Kidney tubule cell (primary cell): ENCODE measurements at regions not wholly inside any gene's neighbourhood (a gene's known extent, or its start where the extent isn't known, plus 50 kb on each side); places are given as distances from the start of the nearest gene placed in this dataset.

Source experiments
- DNase-seq: peaks from one replicate; pipeline ENCODE4 v3.0.0-alpha.2; 2018; ENCODE audit warnings: low spot score

DNA sequence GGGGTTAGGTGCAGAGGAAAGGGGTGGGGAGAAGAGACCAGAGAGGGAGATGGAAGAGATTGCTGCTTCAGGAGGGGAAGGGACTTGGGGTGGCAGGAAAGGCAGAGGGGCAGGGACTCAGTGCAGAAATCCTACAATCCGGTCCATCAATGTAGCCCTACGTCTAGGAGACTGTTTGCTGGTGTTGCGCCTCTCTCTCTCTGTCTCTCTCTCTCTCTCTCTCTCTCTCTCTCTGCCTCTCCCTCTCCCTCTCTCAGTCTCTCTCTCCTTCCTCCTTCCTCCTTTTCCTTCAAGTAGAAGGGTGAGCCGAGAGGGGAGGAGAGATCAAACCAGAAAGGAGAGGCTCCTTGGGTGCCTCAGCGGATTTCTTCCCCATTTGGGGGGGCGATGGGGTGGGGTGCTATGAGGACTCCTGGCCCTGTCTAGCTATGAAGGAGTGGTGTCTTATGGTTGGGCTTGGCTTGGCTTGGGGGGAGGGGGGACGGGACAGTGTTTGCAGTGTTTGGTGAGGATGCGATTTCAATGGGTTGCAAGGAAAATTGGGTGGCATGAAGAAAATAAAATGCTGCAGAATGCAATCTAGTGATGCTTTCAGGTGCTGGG is 181.2 kb downstream of the TBXT start:
- DNase-seq, result no peak

- no peak for DNase-seq
Observed at GRCh38 chr6:165985806-165986299, 181.8 kb downstream of the TBXT start.

DNA sequence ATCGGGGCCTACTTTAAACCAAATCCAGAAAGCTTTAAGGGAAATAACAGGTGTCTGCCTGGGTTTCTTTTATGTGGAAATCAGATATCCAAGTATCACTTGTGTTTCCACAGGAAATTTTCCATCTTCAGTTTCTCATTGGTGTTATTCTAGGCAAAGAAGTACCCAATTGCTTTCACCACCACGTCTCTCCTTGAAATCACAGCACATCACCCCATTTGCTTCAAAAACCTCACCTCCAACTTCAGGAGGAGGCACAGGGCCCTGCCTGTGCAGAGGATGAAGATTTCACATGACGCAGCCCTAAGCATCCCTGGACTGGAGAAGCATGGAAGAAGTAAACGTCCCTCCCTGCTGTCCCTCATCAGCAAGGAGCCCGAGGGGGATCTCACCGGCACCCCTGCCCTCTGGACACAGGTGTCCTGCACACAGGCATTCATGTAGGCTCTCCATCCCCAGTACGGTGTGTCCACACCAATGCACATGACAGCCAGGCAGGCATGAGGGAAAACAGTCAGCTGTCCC is 182.3 kb downstream of the TBXT start:
- DNase-seq, result no peak

GRCh38 chr6:165984729-165985275 is 182.8 kb downstream of the TBXT start:
- DNase-seq, result no peak

- DNase-seq, result no peak
Observed at GRCh38 chr6:165983112-165984072, 184.3 kb downstream of the TBXT start.

DNA sequence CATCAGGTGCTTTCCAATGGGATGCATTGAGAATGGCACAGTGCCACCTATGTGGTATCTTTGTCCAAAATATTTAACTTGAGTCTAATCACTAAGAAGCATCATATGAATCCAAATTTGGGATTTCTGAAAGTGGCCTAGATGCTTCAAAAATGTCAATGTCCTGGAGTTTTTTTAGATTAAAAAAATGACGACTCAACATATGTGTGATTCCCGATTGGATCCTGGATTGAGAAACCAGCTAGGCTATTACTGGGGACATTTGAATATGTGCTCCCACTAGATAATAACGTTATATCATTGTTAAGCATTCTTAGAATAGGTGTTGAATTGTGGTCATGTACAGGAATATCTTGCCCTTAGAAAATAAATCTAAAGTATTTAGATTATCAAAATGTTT is 189.2 kb downstream of the TBXT start:
- DNase-seq, result no peak

DNA sequence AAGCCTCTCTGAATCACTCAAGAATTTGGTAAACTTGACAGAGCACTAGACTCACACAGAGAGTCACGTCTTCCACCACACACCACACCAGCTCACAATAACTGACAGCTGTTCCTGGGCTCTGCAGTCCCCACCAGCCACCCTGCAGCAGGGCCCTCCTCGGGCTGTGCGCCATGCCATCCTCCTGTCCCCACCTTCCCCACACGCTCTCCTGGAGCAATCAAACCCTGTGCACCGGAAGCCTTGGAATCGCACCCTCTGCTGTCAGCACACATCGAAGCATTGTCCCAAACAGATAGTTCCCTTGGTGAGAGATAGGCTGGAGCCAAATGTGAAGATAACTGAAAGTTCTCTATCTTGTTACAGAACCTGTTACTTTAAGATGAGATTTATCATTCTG is 191.0 kb downstream of the TBXT start:
- no peak for DNase-seq

DNA sequence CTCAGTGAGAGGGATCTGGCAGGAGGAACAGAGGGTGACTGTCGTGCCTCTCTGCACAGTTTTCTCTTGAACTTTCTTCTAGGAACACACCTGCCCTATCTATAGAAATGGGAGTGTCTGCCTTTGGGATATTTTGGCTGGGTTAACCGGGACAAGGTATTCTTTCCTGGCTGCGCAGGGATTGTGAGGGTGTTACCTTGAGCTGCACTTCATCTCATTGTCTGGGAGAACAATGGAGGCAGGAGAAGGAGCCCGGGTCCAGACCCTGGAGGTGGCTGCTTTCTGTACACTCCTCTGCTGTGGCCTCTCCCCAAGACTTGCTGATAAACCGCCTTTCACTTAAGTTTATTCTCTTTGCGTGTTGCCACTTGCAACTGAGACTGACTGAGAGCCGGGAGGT is 192.8 kb downstream of the TBXT start:
- DNase-seq, result no peak

DNA sequence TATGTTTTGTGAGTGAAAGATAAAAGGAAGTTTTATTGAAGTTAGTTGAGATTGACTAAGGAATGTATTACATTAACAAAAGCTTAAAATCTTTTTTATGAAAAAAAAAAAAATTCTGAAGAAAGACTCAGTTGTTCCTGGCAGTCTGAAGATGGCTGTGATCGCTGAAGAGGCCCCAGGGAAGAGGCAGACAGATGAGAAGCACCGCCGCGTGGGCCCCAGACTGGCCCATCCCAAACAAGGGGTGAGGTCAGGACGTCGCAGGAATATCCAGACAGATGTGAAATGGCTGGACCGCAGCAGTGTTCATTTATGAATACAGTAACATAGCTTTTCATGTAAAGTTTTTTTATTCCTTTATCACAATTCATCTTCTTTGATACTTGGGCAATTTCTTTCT is 194.2 kb downstream of the TBXT start:
- no peak for DNase-seq

DNA sequence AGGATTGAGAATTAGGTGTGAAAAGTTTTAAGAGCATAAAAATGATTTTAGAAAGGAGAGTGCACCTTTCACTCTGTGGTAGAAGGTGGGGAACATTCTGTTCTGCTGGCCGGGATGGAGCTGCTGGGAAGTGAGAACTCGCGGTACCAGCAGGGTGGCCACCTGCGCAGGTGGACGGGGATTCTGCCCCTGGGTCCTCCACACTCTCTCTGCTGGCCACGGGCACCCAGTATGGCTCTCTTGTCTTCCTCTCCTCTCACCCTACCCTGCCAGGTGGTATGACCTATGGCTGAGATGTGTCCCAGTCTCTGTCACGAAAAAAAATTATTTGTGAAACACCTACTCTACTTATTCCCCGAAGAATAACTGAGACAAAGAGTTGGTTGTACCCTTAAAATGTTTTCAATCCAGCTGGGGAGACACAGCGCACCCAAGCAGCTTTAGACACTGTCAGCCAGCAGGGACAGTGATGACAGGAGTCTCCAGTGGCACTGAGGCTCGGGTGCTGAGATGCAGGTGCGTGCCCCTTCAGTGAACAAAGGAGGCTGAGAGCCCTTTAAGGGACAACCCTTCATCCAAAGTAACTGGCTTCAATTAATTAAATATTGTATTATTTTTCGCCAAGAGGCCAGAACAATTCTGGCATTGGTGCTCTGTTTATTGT is 195.4 kb downstream of the TBXT start:
- DNase-seq, result no peak

DNA sequence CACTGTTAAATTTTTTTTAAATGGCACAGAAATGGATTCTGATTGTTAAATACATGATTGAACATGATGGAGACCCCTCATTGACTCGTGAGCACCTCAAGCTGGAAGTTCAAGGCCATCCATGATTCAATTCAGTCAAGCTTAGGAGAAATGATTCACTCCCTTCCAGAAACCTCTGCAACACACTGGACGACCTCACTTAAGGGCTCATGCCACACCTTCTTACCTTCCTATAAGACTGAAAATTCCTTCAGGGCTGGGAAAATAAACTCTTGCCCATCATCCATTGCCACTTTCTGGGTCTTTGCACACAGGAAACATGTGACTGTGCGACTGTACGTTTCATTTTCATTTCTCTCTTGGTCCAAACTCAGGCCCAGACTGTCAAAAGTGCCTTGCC is 196.4 kb downstream of the TBXT start:
- peak; percentile 16 for DNase-seq

GRCh38 chr6:165970001-165970400 is 197.7 kb downstream of the TBXT start:
- DNase-seq, result no peak

DNA sequence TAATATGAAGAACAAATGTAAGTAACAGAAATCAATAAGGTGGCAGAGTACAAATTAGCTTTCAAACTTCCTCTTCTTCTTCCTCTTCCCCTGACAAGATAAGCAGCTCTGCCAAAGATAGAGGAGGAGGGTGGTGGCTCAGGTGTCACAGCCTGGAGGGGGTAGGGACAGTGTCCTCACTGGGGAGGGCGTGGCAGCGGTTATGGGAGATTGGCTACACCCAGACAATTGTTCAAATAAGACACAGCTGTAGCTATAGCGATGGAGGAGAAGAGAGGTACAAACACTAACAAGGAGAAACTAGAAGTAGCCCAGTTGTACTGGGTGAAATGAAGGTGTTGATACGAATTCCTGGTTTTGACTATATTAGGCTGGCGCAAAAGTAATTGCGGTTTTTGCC is 198.5 kb downstream of the TBXT start:
- no peak for DNase-seq

DNA sequence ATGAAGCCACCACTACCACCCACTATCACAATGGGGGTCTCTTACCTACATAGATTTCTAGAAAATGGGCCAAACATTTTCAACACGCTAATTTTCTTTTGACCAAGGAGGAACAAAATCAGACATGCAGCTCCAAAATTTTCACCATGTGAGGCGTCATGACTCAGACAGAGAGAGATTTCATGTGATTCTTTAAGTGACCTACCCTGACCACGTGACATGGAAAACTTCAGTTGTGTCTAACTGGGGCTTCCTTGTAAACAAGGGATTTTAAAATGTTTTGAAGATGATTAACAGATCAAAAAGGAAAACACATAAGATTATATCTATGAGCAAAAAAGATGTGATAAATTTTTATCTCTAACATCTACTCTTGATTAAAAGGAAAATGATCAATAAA is 199.2 kb downstream of the TBXT start:
- DNase-seq, result peak; percentile 46

DNA sequence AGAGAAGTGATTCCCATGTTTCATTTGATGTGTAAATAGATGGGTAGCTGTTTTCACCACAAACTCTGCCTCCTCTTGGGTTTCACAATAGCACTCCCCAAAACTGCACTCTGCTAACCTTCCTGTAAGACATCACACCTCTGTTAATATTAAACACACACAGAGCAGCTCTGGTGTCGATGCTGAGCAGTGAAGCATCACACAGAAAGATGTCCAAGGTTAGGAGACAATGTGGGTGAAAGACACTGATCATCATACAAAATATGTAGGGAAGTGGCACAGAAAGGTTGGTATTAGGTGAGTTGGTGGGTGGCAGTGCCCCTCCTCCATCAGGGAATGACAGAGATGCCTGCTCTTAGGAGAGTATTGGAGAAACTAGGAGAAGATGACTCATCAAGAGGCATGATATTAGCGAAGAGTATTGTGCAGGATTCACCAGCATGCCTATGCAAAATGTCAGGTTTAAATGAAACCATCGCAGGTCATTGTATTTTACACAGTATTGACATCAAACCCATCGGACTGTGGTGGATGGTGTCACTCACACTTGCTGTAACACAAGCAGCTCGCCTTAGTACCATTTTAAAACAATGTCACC is 199.7 kb downstream of the TBXT start:
- peak; percentile 79 for DNase-seq

DNA sequence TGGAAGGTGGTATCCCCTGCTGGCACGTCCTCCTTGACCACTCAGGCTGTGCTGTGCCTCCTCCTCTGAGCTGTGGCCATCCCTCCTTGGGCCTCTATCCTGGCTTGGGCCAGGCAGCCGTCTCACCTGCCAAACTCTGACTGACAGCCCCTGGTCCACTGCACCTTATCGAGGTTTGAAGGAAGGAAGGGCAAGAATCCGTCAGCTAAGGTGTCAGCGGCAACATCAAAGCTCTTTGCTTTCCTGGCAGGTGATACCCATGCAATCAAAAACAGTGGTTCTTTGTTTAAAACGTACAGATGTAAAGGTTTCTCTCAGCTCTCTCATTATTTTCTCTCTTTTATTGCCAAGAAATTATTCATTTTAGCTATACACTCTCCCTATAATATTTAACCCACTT is 203.9 kb downstream of the TBXT start:
- no peak for DNase-seq

GRCh38 chr6:165962366-165962765 is 205.3 kb downstream of the TBXT start:
- peak; percentile 62 for DNase-seq

- peak; percentile 43 for DNase-seq
Observed at GRCh38 chr6:165961233-165961632, 206.4 kb downstream of the TBXT start.

- DNase-seq, result no peak
Observed at GRCh38 chr6:165960695-165961094, 207.0 kb downstream of the TBXT start.

GRCh38 chr6:165959627-165960026 is 208.0 kb downstream of the TBXT start:
- DNase-seq, result no peak

DNA sequence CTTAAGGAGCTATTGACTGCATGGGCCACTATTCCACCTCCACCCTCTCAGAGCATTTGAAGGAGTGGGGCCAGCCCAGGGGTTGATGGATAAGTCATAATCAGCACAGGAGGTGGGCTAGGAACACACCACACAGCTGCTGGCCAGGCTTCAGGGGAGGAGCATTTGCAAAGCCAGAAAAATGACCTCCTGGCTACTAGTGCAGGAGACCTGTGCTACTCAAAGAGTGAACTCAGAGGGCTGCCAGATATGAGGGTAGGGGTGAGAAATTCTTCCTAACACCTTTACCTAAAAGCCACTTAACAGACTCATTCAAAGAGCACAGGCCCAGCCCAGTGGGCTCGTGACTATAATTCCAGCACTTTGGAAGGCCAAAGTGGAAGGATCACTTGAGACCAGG is 210.8 kb downstream of the TBXT start:
- no peak for DNase-seq

- DNase-seq, result no peak
Observed at GRCh38 chr6:165952514-165952913, 215.1 kb downstream of the TBXT start.
